H9 (cell line): ENCODE measurements at regions not wholly inside any gene's neighbourhood (a gene's known extent, or its start where the extent isn't known, plus 50 kb on each side); places are given as distances from the start of the nearest gene placed in this dataset.

Source experiments
- DNase-seq: peaks from one replicate; pipeline ENCODE4 v3.0.0-alpha.2; 2017
- H2AFZ ChIP-seq: one replicate; pipeline ENCODE4 v1.6.1; 2013; ENCODE audit warnings: mild to moderate bottlenecking, low read length, control low read depth, moderate library complexity
- H2AK5ac ChIP-seq: 2 replicates; pipeline ENCODE4 v1.6.1; 2013; ENCODE audit warnings: low read length, control low read depth, mixed read lengths; ENCODE audit not compliant: insufficient read length
- H2BK120ac ChIP-seq: one replicate; pipeline ENCODE4 v1.6.1; 2013; ENCODE audit warnings: low read depth, mild to moderate bottlenecking, low read length, control low read depth, inconsistent platforms; ENCODE audit not compliant: poor library complexity, severe bottlenecking
- H2BK12ac ChIP-seq: 2 replicates; pipeline ENCODE4 v1.6.1; 2013; ENCODE audit warnings: low read length, control low read depth, mixed read lengths, low read depth; ENCODE audit not compliant: insufficient read length
- H2BK15ac ChIP-seq: 2 replicates; pipeline ENCODE4 v1.6.1; 2013; ENCODE audit warnings: low read depth, low read length, control low read depth
- H2BK20ac ChIP-seq: one replicate; pipeline ENCODE4 v1.6.1; 2013; ENCODE audit warnings: low read depth, mild to moderate bottlenecking, low read length, control low read depth, inconsistent platforms; ENCODE audit not compliant: poor library complexity, severe bottlenecking
- H2BK5ac ChIP-seq: 2 replicates; pipeline ENCODE4 v1.6.1; 2013; ENCODE audit warnings: low read length, control low read depth, mixed read lengths; ENCODE audit not compliant: insufficient read length
- H3K14ac ChIP-seq: 2 replicates; pipeline ENCODE4 v1.6.1; 2013; ENCODE audit warnings: low read length, control low read depth; ENCODE audit not compliant: insufficient read depth
- H3K18ac ChIP-seq: 2 replicates; pipeline ENCODE4 v1.6.1; 2013; ENCODE audit warnings: low read depth, mild to moderate bottlenecking, mixed read lengths, low read length, control low read depth; ENCODE audit not compliant: insufficient read length
- H3K23ac ChIP-seq: 2 replicates; pipeline ENCODE4 v1.6.1; 2013; ENCODE audit warnings: low read length, control low read depth, mixed read lengths, low read depth; ENCODE audit not compliant: insufficient read length
- H3K23me2 ChIP-seq: 2 replicates; pipeline ENCODE4 v1.6.1; 2013; ENCODE audit warnings: low read depth, mild to moderate bottlenecking, mixed read lengths, low read length, control low read depth; ENCODE audit not compliant: insufficient read length, poor library complexity, severe bottlenecking
- H3K27ac ChIP-seq: 2 replicates; pipeline ENCODE4 v1.5.1; 2013; ENCODE audit warnings: low read length, control low read depth, mixed read lengths, low read depth; ENCODE audit not compliant: insufficient read length
- H3K27me3 ChIP-seq: 2 replicates; pipeline ENCODE4 v1.6.1; 2013; ENCODE audit warnings: low read length, control low read depth, inconsistent platforms; ENCODE audit not compliant: insufficient read depth
- H3K4ac ChIP-seq: 2 replicates; pipeline ENCODE4 v1.6.1; 2013; ENCODE audit warnings: low read depth, mild to moderate bottlenecking, control low read depth, inconsistent platforms, low read length, moderate library complexity
- H3K4me1 ChIP-seq: 2 replicates; pipeline ENCODE4 v1.6.1; 2013; ENCODE audit warnings: low read length, control low read depth, inconsistent platforms; ENCODE audit not compliant: insufficient read depth
- H3K4me2 ChIP-seq: 2 replicates; pipeline ENCODE4 v1.6.1; 2013; ENCODE audit warnings: low read length, control low read depth, mixed read lengths; ENCODE audit not compliant: insufficient read length, insufficient read depth
- H3K56ac ChIP-seq: 2 replicates; pipeline ENCODE4 v1.6.1; 2013; ENCODE audit warnings: low read depth, mild to moderate bottlenecking, mixed read lengths, low read length, control low read depth; ENCODE audit not compliant: insufficient read length
- H3K79me1 ChIP-seq: 2 replicates; pipeline ENCODE4 v1.6.1; 2013; ENCODE audit warnings: low read depth, mild to moderate bottlenecking, moderate library complexity, low read length, control low read depth, inconsistent platforms; ENCODE audit not compliant: insufficient read depth, poor library complexity, severe bottlenecking
- H3K79me2 ChIP-seq: 2 replicates; pipeline ENCODE4 v1.6.1; 2013; ENCODE audit warnings: low read length, control low read depth, inconsistent platforms; ENCODE audit not compliant: insufficient read depth
- H3K9ac ChIP-seq: 2 replicates; pipeline ENCODE4 v1.6.1; 2013; ENCODE audit warnings: low read length, control low read depth, mixed read lengths; ENCODE audit not compliant: insufficient read length; ENCODE audit errors: extremely low read depth
- H3K9me3 ChIP-seq: one replicate; pipeline ENCODE4 v1.6.1; 2013; ENCODE audit warnings: low read depth, low read length, inconsistent platforms; ENCODE audit not compliant: control insufficient read depth
- H3T11ph ChIP-seq: one replicate; pipeline ENCODE4 v1.6.1; 2013; ENCODE audit warnings: mild to moderate bottlenecking, low read length, control low read depth, inconsistent platforms
- H4K20me1 ChIP-seq: one replicate; pipeline ENCODE4 v1.6.1; 2013; ENCODE audit not compliant: control insufficient read depth, insufficient read length, insufficient read depth
- H4K5ac ChIP-seq: 2 replicates; pipeline ENCODE4 v1.6.1; 2013; ENCODE audit warnings: low read depth, mild to moderate bottlenecking, mixed read lengths, low read length, control low read depth; ENCODE audit not compliant: insufficient read length
- H4K8ac ChIP-seq: replicated peaks from 2 replicates; pipeline ENCODE4 v1.6.1; 2013; ENCODE audit warnings: low read length, control low read depth, mixed read lengths, low read depth; ENCODE audit not compliant: insufficient read length
- H4K91ac ChIP-seq: 2 replicates; pipeline ENCODE4 v1.6.1; 2013; ENCODE audit warnings: low read depth, mild to moderate bottlenecking, moderate library complexity, mixed read lengths, low read length, control low read depth; ENCODE audit not compliant: insufficient read length
- H3K27ac Mint-ChIP-seq, 3 experiments: 2 replicates in 2 of 3; 3 replicates in 1 of 3; pipeline ENCODE4 v1.8.0; 2020 to 2021; ENCODE audit warnings: mixed read lengths in 3 of 3, mild to moderate bottlenecking in 1 of 3, moderate library complexity in 1 of 3
- H3K27me3 Mint-ChIP-seq: 2 replicates; pipeline ENCODE4 v1.8.0; 2021; ENCODE audit warnings: low read depth, mild to moderate bottlenecking, moderate library complexity, mixed read lengths
- H3K36me3 Mint-ChIP-seq, 3 experiments: 2 replicates in 2 of 3; 3 replicates in 1 of 3; pipeline ENCODE4 v1.8.0; 2020 to 2021; ENCODE audit warnings: low read depth in 3 of 3, mixed read lengths in 3 of 3; ENCODE audit not compliant: insufficient read depth in 1 of 3
- H3K4me1 Mint-ChIP-seq, 2 experiments: 2 replicates each; pipeline ENCODE4 v1.8.0; 2020; ENCODE audit warnings: mixed read lengths in 2 of 2
- H3K4me3 Mint-ChIP-seq, 2 experiments: 2 replicates in 1 of 2; 3 replicates in 1 of 2; pipeline ENCODE4 v1.8.0; 2020 to 2021; ENCODE audit warnings: mild to moderate bottlenecking in 2 of 2, mixed read lengths in 2 of 2, moderate library complexity in 1 of 2
- H3K9me3 Mint-ChIP-seq, 2 experiments: 2 replicates in 1 of 2; 3 replicates in 1 of 2; pipeline ENCODE4 v1.8.0; 2020; ENCODE audit warnings: mild to moderate bottlenecking in 2 of 2, mixed read lengths in 2 of 2, moderate library complexity in 1 of 2
- WGBS: extraction: QIAGEN DNeasy Blood & Tissue Kit; methylation state at CpG from one replicate; pipeline ENCODE4 v1.1.7; 2013; ENCODE audit warnings: missing lambda C conversion rate, low lambda C conversion rate, mixed read lengths; ENCODE audit not compliant: insufficient read length; ENCODE audit errors: extremely low coverage; 5-methylcytosine and 5-hydroxymethylcytosine counted together
- TF ChIP-seq, protein P1 (sequence below): fragments of 200-600 bp; sonication (generic); conservative IDR thresholded peaks from 3 replicates; pipeline ENCODE4 v1.8.0; 2021; ENCODE audit warnings: antibody characterized with exemption, mild to moderate bottlenecking

DNA sequence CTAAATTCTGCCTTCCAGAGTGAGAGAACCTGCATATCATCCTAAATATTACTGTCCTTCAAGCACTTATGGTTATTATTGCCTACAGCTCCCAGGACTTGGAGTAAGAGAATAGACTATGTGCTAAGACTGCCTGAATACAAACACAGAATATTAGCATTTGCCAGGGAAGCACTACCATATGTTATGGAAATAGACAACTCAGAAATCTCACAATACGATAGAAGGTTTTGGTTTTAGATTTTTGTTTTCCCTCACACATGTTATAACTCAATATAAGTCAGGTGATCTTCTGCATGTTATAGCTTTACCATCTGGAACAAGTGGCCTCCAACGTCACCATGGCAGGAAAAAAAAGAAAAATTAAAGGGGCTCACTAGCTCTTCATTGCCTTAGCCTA, 413.9 kb downstream of the LRRIQ3 start:
- Histone ChIP-seq H2BK120ac (no peak overlapping the region), H3K14ac (no peak overlapping the region), H3K4ac (no peak overlapping the region), H3K18ac (no peak overlapping the region), H3K27me3 (no peaks in the 10 kb centered on the region), H3K27ac (no peak overlapping the region), H2BK12ac (no peak overlapping the region), H4K91ac (no peak overlapping the region), H3T11ph (no peak overlapping the region), H3K79me2 (no peaks in the 10 kb centered on the region), H2BK20ac (no peak overlapping the region), H2BK5ac (no peak overlapping the region), H3K23me2 (no peaks in the 10 kb centered on the region), H3K23ac (no peak overlapping the region), H3K9me3 (no peaks in the 10 kb centered on the region), H4K20me1 (no peaks in the 10 kb centered on the region), H2AK5ac (no peak overlapping the region), H3K56ac (no peak overlapping the region), H4K5ac (no peak overlapping the region), H2AFZ (no peak overlapping the region), H3K79me1 (no peaks in the 10 kb centered on the region), H3K4me2 (no peak overlapping the region), H2BK15ac (no peak overlapping the region), H3K9ac (no peak overlapping the region), H4K8ac (no peak overlapping the region), H3K4me1 (no peaks in the 10 kb centered on the region)
- Mint-ChIP-seq H3K9me3 (no peaks in the 10 kb centered on the region), H3K4me3 (no peak overlapping the region), H3K27ac (no peak overlapping the region), H3K36me3 (no peaks in the 10 kb centered on the region), H3K27me3 (no peaks in the 10 kb centered on the region), H3K4me1 (peaks cover 5 to 9% of the 10 kb centered on the region in 2 experiments)
- no peak for DNase-seq
- no CpG with 5 or more reads among the region's 2 CpGs for WGBS
- TF ChIP-seq, protein P1, sequence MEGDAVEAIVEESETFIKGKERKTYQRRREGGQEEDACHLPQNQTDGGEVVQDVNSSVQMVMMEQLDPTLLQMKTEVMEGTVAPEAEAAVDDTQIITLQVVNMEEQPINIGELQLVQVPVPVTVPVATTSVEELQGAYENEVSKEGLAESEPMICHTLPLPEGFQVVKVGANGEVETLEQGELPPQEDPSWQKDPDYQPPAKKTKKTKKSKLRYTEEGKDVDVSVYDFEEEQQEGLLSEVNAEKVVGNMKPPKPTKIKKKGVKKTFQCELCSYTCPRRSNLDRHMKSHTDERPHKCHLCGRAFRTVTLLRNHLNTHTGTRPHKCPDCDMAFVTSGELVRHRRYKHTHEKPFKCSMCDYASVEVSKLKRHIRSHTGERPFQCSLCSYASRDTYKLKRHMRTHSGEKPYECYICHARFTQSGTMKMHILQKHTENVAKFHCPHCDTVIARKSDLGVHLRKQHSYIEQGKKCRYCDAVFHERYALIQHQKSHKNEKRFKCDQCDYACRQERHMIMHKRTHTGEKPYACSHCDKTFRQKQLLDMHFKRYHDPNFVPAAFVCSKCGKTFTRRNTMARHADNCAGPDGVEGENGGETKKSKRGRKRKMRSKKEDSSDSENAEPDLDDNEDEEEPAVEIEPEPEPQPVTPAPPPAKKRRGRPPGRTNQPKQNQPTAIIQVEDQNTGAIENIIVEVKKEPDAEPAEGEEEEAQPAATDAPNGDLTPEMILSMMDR, result no peak
